ENCODE measurements at regions not wholly inside any gene's neighbourhood (a gene's known extent, or its start where the extent isn't known, plus 50 kb on each side); places are given as distances from the start of the nearest gene placed in this dataset.
"Not testable (repeated sequence)": the region's sequence is repeated elsewhere in the genome, so short reads cannot be mapped to it uniquely, and the experiment has no call there.

DNA sequence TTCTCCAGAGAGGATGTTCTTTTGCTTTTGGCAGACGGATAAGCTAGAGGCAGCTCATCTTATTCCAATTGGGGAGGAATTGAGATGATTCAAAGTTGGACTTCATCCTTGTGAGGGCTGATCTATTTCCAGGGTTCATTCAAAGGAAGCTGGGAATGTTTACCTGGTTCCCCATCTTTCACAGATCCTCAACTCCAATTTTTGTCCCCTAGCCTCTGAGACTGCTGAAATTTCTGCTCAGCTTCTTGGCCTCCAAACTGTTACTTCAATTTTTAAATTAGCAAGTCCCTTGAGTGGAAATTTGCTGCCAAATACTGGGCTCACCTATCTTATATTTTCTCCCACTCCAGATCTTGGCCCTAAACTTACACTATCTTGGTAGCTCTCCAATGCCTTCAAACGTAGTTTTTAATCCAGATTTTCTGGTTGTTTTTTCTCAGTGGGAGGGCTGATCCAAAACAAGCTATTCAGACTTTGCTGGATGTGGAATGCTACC is 93.9 kb upstream of the NEK6 start:
- in situ Hi-C loops (cut with MboI; ENCODE audit: low sequenced_read_pairs), result no loop called here

DNA sequence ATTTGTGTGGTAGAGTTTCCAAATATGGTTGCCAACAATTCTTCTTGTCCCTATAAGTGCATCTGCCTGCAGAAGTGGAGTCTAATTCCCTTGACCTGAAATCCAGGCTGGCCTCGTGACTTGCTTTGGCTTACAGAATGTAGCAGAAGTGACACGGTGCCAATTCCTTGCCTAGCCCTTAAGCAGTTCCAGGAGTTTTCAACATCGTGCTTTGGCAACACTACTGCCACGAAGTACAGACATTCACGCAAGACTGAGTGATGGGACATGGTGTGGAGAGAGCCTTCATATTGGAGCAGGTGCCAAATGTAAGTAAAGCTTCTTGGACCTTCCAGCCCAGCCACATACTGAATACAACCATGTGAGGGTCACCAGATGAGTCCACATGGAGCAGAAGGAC is 92.9 kb upstream of the NEK6 start:
- in situ Hi-C loops (cut with MboI; ENCODE audit: low sequenced_read_pairs), result no loop called here

DNA sequence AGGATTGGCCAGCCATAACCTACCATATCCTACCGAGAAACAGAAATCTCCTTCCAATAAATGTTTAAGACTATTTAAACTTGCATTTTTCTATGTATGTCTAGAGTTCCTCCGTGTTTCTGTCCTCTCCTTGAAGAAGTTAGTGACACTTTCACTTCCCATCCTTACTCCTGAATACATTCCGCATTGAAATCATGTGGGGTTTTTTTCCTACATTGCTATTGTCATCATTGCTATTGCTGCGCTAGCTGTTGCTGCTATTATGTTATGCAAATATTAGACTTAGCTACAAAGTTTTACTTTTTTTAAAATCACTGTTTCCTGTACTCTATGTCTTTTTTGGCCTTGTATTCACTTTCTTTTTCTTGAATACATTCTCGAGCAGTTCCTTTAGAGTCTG is 83.3 kb upstream of the NEK6 start:
- in situ Hi-C loops (cut with MboI; ENCODE audit: low sequenced_read_pairs), result no loop called here

DNA sequence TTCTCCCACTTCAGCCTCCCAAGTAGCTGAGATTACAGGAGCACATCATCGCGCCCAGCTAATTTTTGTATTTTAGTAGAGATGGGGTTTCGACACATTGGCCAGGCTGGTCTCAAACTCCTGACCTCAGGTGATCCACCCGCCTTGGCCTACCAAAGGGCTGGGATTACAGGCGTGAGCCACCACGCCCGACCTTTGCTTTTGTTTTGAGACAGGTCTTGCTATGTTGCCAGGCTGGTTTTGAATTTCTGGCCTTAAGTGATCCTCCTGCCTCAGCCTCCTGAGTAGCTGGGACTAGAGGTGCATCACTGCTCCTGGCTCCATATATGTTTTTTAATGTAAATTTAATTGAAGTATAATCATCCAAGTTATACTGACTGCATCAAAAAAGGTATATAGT is 80.2 kb upstream of the NEK6 start:
- in situ Hi-C loops (cut with MboI; ENCODE audit: low sequenced_read_pairs), result not testable (repeated sequence)

DNA sequence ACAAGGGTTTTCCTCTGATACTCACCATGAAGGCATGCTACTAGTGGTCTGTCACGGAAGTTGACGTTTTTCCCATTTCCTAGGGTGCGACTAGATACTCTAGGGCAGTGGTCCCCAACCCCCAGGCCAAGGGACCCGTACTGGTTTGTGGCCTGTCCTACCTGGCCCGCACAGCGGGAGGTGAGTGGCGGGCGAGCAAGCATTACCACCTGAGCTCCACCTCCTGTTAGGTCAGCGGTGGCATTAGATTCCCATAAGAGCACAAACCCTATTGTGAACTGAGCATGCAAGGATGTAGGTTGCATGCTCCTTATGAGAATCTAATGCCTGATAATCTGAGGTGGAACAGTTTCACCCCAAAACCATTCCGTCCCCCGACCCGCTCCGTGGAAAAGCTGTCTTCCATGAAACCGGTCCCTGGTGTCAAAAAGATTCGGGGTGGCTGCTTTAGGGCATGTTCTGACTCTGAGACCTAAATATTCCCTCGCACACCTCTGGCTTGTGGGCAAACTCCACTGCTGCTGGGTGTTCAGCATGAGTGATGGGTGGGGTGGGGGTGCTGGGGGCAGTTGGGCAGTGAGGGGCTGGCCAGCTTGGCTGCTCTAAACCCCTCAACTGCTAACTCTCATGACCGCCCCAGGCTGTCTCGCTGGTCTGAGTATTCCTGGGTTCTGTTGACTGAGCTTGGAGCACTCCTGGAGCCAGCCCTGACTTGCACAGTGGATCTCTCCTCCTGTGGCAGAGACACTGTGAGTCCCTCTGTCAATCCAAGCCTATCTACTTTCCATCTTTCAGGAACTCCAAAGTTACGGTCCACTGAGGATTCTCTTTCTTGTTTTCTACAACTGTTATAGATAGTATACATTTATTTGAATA is 78.3 kb upstream of the NEK6 start:
- in situ Hi-C loops (cut with MboI; ENCODE audit: low sequenced_read_pairs), result no loop called here

DNA sequence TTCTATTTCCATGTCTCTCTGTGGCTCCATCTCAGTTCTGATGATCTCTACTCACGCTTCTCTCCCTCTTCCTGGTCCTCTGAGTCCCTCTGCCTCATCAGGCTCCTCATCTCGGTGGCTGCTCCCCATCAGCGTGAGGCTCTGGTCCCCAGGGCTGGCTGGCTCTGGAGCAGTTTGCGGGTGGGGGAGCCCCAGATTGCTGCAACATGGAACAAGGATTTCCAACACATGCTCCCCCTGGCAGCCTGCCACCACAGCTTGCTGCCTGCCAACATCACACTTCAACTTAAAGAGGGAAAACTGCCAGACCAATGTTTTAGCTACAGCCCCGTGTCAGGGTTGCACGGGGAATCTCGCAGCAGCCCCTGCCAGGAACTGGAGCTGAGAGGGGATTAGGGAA is 77.2 kb upstream of the NEK6 start:
- in situ Hi-C loops (cut with MboI; ENCODE audit: low sequenced_read_pairs), result no loop called here

DNA sequence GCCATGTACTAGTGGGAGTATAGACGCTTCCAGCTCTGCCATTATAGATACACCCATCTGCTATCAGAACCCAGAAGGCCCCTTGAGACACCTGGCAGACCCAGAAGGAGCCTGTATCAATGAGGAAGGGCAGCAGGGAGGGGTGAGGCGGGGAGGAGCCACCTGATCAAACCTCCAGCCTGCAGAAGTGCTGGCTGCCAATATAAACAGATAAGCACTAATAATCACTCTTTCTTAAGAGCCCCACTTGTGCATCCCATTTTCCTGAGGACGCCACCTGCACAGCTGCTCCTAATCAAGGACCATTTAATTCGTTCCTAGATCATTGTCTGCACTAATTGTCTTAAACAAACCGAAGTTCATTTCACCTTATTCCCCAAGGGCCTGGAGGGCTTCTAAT is 75.0 kb upstream of the NEK6 start:
- in situ Hi-C loops (cut with MboI; ENCODE audit: low sequenced_read_pairs), result no loop called here

DNA sequence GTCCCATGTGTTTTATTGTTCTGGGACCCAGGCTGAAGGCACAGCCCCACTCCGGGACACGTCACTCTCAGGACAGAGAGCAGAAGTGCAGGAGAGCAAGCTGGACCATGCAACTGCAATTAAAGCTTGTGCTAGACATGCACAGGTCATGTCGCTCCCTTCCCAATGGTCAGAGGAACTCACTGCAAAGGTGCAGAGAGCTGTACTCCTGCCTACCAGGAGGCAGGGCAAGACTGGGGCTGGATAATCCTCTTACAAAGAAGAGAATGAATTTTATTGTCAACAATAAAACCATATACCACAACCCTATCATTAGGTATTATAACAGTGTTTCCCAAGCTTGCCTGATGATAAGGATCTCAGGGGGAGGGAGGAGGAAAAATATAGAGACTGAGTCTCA is 74.0 kb upstream of the NEK6 start:
- in situ Hi-C loops (cut with MboI; ENCODE audit: low sequenced_read_pairs), result no loop called here

DNA sequence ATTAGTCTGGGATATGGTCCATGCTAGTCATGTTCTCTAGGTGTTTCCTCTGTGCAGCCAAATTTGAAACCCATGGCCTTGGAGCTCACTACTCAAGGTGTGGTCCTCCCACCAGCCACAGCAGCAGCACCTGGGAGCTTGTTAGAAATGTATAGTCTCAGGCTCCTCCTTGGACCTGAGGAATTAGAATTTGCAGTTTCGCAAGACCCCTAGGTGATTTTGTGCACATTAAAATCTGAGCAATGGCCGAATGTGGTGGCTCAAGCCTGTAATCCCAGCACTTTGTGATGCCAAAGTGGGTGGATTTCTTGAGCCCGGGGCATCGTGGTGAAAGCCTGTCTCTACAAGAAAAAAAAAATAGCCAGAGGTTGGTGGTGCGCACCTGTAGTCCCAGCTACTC is 72.3 kb upstream of the NEK6 start:
- in situ Hi-C loops (cut with MboI; ENCODE audit: low sequenced_read_pairs), result no loop called here

DNA sequence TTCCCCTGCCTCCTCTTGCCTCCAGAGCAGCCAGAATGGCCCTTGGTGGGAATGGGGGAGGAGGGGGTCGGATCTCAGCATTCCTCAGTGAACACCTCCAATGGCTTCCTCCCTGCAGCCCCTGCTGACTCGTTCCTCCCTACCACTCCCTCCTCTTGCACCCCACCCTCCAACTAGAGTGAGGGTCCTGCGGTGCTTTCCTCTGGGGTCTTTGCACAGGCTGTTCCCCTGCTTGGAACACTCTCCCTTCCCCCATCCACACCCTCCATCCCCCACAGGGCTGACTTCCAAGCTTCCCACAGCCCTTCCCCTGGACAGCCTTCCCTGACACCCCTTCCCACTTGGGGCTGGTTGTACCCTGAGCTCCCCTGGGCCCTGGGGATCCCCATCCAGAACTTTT is 70.4 kb upstream of the NEK6 start:
- in situ Hi-C loops (cut with MboI; ENCODE audit: low sequenced_read_pairs), result no loop called here

DNA sequence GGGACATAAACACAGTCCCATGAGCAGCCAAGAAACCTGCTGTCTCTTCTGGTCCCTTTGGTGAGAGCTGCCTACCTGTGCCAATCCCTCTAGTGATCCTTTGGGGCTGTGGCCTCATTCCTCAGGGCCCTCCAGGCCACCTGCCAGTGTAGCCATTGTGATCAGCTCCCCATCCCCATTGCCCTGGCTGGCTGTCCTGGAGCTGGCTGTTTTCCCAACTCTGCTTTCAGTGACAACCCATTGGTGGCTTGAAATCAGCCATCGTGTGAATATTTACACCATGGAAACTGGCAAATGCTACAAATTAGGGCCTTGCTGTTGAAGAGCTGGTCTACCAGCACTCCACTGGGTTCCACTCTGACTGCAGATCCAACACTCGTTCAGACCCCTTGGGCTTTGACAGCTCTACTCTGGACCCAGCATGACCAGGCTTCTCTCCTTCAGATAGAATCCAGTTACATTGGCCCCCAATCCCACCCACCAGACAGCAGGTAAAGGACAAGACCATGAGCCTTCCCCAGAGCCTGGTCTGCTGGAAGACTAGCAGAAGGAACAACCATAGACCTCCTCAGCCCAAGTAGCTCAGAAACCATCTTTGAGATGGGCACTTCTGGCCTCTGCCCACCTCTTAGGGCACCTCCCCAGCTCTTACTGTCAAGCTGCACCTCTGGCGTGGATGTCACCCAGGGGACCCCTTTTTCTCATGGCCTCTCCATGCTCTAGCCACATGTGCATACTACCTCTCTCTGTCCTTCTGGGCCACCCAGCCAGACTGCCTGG is 69.2 kb upstream of the NEK6 start:
- in situ Hi-C loops (cut with MboI; ENCODE audit: low sequenced_read_pairs), result no loop called here

DNA sequence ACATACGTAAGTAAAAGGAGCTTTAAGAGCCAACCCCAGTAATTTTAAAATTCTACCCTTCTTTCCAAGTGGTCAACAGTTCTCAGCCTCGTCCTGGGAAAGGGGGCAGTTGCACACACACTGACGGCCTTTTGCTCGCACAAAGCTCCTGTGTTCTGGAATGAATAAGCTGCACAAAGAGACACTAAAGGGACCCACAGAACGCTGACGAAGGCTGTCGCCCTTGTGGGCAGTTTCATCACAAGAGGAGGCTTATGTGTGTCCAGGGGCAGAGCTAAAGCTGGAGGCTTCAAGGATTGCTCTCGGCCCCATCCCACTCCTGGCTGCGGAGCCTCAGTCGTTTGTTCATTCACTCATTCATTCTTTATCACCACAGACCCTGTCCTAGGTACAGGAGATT is 67.0 kb upstream of the NEK6 start:
- in situ Hi-C loops (cut with MboI; ENCODE audit: low sequenced_read_pairs), result no loop called here

DNA sequence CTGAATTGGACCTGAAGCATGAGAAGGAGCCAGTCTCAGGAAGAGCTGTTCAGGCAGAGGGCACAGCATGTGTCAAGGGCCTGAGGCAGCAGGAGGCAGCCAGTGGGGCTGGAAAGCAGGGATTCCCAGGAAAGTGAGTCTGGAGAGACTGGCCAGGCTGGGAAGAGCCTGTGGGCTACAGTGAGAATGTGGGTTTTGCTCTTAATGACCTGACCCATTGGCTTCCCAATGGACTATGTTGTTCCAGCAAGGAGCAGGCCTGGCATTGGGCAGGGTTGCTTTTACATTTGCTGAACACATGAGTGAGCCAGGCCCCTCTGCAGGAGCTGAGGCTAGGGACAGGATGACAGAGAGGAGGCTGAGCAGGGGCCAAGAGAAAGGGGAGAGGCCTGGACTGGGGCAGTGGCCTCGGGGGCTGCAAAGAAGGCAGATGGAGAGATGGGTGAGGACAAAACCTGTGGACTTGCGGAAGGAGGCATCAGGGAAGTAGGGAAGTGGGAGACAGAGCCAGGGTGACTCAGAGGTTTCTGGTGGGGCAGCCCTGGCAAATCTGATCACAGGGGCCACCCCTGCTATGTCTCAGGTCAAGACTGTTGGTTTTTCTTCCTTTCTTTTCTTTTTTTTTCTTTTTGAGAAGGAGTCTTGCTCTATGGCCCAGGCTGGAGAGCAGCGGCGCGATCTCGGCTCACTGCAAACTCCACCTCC is 65.9 kb upstream of the NEK6 start:
- in situ Hi-C loops (cut with MboI; ENCODE audit: low sequenced_read_pairs), result no loop called here

DNA sequence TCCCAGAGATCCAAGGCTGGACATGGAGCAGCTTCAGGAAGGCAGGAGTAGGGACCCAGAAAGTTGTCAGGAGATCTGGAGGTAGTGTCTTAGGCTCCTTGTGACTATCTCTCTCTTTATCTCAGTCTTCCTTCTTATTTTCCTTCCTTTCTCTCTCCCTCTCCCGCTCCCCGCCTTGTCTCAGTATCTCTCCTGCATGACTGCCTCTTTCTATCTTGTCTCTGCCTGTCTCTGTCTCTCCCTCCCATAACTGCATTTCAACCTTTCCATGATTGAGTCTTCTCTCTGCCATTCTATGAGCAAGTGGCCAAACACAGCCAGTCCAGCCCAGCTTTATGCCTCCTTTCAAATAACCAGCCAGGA is 61.0 kb upstream of the NEK6 start:
- in situ Hi-C loops (cut with MboI; ENCODE audit: low sequenced_read_pairs), result no loop called here

DNA sequence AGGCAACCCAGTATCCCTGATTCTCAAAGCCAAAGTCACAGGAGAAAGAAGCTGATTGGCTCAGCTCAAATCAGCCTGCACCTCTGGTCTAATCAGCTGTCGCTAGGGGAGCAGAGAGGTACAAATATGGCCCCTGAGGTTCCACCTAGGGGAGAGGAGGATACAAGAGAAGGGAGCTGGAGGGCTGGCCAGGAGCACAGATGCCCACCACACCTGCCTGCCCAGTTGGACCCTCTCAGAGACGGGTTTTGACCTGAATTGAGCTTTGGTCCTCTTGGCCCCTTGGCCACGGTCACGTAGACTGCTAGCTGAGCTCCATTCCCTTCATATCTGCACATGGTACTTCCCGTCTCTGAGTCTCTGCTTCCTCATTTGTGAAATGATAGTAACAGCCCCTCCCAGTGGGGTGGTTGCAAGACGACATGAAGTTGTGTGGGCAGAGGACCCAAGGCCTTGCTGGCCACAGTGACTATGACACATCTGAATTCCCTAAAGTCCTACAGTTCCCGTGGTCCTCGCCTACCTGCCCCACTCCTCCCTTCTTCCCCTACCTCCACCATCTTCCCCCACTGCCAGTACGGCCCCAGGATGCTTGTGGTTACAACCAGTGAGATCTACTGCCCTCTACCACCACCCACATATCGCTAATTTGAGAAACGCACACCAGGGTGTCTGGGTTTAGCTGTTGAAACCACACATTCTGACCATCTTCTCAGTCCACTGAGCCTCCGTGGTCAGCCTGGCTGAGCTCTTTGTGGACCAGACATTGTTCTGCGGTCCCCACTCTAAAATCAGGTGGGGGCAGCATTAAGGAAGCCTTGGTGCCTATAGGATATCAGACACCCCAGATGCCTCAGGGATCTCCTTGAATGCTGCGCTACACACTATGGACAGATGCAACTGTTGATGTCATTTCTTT is 60.3 kb upstream of the NEK6 start:
- in situ Hi-C loops (cut with MboI; ENCODE audit: low sequenced_read_pairs), result no loop called here

DNA sequence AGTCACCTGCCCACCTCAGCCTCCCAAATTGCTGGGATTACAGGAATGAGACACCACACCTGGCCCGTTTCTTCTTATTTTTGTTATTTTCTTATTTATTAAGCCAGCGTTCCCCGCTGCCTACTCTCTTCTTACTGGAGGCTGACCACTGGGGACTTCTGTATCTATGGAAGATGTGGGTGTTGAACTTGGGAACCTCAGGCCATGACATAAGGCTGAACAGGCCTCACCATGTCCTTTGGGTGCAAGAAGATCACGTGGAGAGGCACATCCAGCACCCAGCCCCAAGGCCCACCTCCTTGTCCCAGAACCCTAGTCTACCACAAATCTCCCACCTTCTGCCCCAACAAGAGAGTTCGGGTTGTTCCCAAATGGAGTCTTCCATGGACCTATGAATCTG is 59.4 kb upstream of the NEK6 start:
- in situ Hi-C loops (cut with MboI; ENCODE audit: low sequenced_read_pairs), result no loop called here

DNA sequence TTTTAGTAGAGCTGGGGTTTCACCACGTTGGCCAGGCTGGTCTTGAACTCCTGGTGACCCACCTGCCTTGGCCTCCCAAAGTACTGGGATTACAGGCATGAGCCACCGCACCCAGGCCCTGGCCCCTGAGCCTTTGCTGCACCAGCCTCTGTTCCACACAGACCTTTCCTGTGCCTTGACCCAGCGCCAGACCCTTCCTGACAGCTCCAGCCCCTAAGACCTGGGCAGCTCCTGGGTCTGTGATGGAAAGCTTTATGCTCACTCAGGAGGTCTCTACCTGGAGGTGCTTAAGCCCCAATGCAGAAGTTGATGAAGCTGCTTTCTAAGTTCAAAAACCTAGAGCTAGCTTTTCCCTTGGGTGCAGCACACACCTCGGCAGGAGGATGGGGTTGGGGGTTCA is 58.8 kb upstream of the NEK6 start:
- in situ Hi-C loops (cut with MboI; ENCODE audit: low sequenced_read_pairs), result no loop called here

DNA sequence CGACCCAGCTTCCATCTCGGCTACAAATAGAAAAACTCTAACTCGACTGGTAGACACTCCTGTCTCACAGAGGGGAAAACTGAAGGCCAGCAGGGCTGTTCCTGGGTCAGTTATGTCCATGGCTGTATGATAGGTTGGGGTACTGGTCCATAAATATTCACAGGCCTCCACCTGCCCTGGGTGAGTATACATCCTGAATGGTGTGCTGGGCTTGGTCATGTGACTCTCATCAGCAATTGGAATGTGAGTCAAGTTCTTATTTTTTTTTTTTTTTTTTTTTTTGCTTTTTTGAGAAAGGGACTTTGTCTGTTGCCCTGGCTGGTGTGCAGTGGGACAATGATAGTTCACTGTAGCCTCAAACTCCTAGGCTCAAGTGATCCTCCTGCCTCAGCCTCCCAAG is 58.3 kb upstream of the NEK6 start:
- in situ Hi-C loops (cut with MboI; ENCODE audit: low sequenced_read_pairs), result no loop called here

DNA sequence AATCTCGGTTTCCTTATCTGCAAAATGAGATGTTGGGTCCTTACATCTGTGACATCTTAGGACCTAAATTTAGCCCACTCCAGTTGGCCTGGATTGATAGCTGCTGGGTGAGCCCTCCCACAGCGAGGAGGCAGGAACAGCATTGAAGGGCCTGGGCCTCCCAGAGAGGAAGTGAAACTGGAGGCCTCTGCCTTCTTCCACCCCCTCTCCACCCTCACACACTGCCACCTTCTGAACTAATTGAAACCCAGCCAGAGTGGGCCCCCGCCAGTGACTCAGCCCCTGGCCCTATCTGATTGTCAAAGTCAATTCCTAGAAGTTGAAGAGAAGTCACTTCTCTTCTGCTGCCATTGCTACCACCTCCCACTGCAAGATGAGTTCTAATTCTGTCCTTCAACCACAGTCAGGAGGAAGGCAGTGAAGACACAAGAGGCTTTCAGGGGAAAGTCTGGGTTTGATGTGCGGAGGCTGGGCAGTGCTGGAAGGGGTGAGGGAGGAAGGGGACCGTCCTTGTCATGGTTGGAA is 55.2 kb upstream of the NEK6 start:
- in situ Hi-C loops (cut with MboI; ENCODE audit: low sequenced_read_pairs), result no loop called here

DNA sequence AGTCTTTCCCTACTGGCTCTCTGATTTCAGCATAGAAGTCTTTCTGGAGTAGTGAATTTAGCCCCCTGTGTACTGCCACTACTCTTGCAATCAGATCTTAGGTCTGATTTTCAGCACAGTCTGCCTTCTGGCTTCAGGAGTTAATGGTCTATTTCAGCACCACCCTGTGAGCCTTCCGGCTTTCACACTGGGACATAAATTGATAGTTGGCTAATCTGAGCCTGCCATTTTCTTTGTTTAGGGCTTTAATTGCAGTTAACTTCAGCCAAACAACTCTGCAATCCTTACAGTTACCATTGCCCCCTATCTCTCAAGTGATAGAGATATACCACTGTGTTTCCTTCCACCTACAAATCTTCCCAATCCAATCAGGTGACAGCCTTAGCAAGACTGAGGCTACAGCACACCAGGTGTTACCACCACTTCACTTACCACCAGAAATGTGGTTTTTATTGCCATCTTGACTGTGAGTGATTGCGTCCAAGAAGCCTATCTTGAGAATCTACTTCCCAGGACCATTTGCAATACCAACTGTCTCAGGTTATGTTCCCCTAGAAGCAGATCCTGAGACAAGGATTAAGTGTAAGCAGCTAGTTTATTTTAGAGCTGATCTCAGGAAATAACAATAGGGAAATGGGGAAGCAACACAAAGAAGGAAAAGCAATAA is 51.9 kb upstream of the NEK6 start:
- in situ Hi-C loops (cut with MboI; ENCODE audit: low sequenced_read_pairs), result no loop called here

Data from HL-60/S4 treated with retinoic acid at 250 ng/mL for 4 days and 3 days (cell line).